ENCODE measurements at regions not wholly inside any gene's neighbourhood (a gene's known extent, or its start where the extent isn't known, plus 50 kb on each side); places are given as distances from the start of the nearest gene placed in this dataset.

DNA sequence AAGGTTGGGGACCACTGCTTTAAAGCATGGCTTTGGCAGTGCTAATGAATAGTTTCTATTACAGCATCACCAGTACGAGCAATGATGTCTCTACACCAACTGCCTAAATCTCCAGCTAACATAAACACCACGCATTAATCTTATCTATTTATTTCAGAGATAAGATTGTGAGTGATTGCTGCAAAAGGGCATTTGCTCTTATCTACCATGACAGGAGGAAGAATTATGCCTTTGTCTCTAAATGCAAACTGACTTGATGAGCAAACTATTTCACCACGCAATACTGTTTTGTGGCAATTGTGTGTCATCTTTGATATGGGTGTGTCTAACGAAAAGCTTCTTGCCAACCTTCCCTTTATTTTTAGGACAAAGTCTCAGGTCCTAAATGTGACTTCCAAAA lies 684.9 kb downstream of the SORCS1 start:
- H3K4me1 ChIP-seq (ENCODE audit: control insufficient read depth, insufficient read depth, low read length), result no peaks in the 10 kb centered on the region
- H3K9me3 ChIP-seq (ENCODE audit: control insufficient read depth, insufficient read depth, low read length), result no peaks in the 10 kb centered on the region
- no peaks in the 10 kb centered on the region for H3K36me3 ChIP-seq (ENCODE audit: control insufficient read depth, insufficient read depth, low read length)
- no peak for DNase-seq (ENCODE audit: low read depth in 4 of 6, low spot score in 6 of 6)
- no peak overlapping the region for H3K27ac ChIP-seq (ENCODE audit: low read depth, low read length)
- no CpG with 5 or more reads among the region's 4 CpGs for WGBS (ENCODE audit: insufficient coverage)
- H3K27me3 ChIP-seq (ENCODE audit: control insufficient read depth, insufficient read depth, low read length), result no peaks in the 10 kb centered on the region
- no peak overlapping the region for H3K4me3 ChIP-seq (ENCODE audit: low read depth, low read length)

- no peak for DNase-seq (ENCODE audit: low read depth in 4 of 6, low spot score in 6 of 6)
- Histone ChIP-seq H3K36me3 (ENCODE audit: control insufficient read depth, insufficient read depth, low read length) (no peaks in the 10 kb centered on the region), H3K4me1 (ENCODE audit: control insufficient read depth, insufficient read depth, low read length) (no peaks in the 10 kb centered on the region), H3K27ac (ENCODE audit: low read depth, low read length) (no peak overlapping the region), H3K4me3 (ENCODE audit: low read depth, low read length) (no peak overlapping the region), H3K9me3 (ENCODE audit: control insufficient read depth, insufficient read depth, low read length) (no peaks in the 10 kb centered on the region), H3K27me3 (ENCODE audit: control insufficient read depth, insufficient read depth, low read length) (no peaks in the 10 kb centered on the region)
Measured at GRCh38 chr10:106474876-106475275, 689.6 kb downstream of the SORCS1 start.

DNA sequence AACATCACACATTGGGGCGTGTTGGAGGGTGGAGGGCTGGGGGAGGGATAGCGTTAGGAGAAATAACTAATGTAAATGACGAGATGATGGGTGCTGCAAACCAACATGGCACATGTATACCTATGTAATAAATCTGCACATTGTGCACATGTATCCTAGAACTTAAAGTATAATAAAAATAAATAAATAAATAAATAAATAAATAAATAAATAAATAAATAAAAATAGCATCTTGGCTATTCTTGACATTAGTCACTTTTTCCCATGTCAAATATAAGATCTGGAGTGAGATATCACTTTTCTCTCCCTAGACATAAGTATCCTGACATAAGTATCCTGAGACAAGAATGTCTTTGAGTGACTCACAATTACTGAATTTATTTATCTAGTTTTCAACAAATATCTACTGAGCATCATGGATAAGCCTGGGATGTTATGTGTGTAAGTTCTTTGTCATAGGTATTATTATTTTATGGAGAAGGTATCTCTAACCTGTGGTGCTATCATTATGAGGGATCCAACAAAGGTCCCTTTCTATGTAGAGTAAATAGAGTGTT lies 691.3 kb downstream of the SORCS1 start:
- H3K4me3 ChIP-seq (ENCODE audit: low read depth, low read length), result no peak overlapping the region
- H3K27ac ChIP-seq (ENCODE audit: low read depth, low read length), result no peak overlapping the region
- no CpG with 5 or more reads among the region's 3 CpGs for WGBS (ENCODE audit: insufficient coverage)
- H3K4me1 ChIP-seq (ENCODE audit: control insufficient read depth, insufficient read depth, low read length), result no peaks in the 10 kb centered on the region
- no peaks in the 10 kb centered on the region for H3K36me3 ChIP-seq (ENCODE audit: control insufficient read depth, insufficient read depth, low read length)
- H3K27me3 ChIP-seq (ENCODE audit: control insufficient read depth, insufficient read depth, low read length), result no peaks in the 10 kb centered on the region
- no peak for DNase-seq (ENCODE audit: low read depth in 4 of 6, low spot score in 6 of 6)
- H3K9me3 ChIP-seq (ENCODE audit: control insufficient read depth, insufficient read depth, low read length), result no peaks in the 10 kb centered on the region

- DNase-seq (ENCODE audit: low read depth in 4 of 6, low spot score in 6 of 6), result no peak
- H3K27ac ChIP-seq (ENCODE audit: low read depth, low read length), result no peak overlapping the region
- H3K36me3 ChIP-seq (ENCODE audit: control insufficient read depth, insufficient read depth, low read length), result no peaks in the 10 kb centered on the region
- H3K9me3 ChIP-seq (ENCODE audit: control insufficient read depth, insufficient read depth, low read length), result no peaks in the 10 kb centered on the region
- no peaks in the 10 kb centered on the region for H3K4me1 ChIP-seq (ENCODE audit: control insufficient read depth, insufficient read depth, low read length)
- WGBS (ENCODE audit: insufficient coverage), result 91% methylated on average over 5 of the region's 6 CpGs
- H3K4me3 ChIP-seq (ENCODE audit: low read depth, low read length), result no peak overlapping the region
- no peaks in the 10 kb centered on the region for H3K27me3 ChIP-seq (ENCODE audit: control insufficient read depth, insufficient read depth, low read length)
Measured at GRCh38 chr10:106467506-106467905, 697.0 kb downstream of the SORCS1 start.

DNA sequence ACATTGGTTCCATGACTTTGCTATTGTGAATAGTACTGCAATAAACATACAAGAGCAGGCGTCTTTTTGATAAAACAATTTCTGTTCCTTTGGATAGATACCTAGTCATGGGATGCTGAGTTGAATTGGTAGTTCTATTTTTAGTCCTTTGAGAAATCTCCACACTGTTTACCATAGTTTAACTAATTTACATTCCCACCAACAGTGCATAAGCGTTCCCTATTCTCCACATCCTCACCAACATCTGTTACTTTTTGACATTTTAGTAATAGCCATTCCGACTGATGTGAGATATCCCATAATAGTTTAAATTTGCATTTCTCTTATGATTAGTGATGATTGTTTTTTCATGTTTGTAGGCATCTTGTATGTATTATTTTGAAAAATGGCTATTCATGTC lies 707.0 kb downstream of the SORCS1 start:
- Histone ChIP-seq H3K4me3 (ENCODE audit: low read depth, low read length) (no peak overlapping the region), H3K36me3 (ENCODE audit: control insufficient read depth, insufficient read depth, low read length) (no peaks in the 10 kb centered on the region), H3K27ac (ENCODE audit: low read depth, low read length) (no peak overlapping the region), H3K4me1 (ENCODE audit: control insufficient read depth, insufficient read depth, low read length) (no peaks in the 10 kb centered on the region), H3K9me3 (ENCODE audit: control insufficient read depth, insufficient read depth, low read length) (no peaks in the 10 kb centered on the region), H3K27me3 (ENCODE audit: control insufficient read depth, insufficient read depth, low read length) (no peaks in the 10 kb centered on the region)
- no CpG with 5 or more reads among the region's 3 CpGs for WGBS (ENCODE audit: insufficient coverage)
- no peak for DNase-seq (ENCODE audit: low read depth in 4 of 6, low spot score in 6 of 6)

GRCh38 chr10:106454233-106454632 lies 710.3 kb downstream of the SORCS1 start:
- Histone ChIP-seq H3K4me1 (ENCODE audit: control insufficient read depth, insufficient read depth, low read length) (no peaks in the 10 kb centered on the region), H3K27me3 (ENCODE audit: control insufficient read depth, insufficient read depth, low read length) (no peaks in the 10 kb centered on the region), H3K27ac (ENCODE audit: low read depth, low read length) (no peak overlapping the region), H3K4me3 (ENCODE audit: low read depth, low read length) (no peak overlapping the region), H3K9me3 (ENCODE audit: control insufficient read depth, insufficient read depth, low read length) (no peaks in the 10 kb centered on the region), H3K36me3 (ENCODE audit: control insufficient read depth, insufficient read depth, low read length) (no peaks in the 10 kb centered on the region)
- 100% methylated on average over 1 of the region's 3 CpGs for WGBS (ENCODE audit: insufficient coverage)
- peak in 1 of 6 donors; percentile 9 for DNase-seq (ENCODE audit: low read depth in 4 of 6, low spot score in 6 of 6)

- Histone ChIP-seq H3K27me3 (ENCODE audit: control insufficient read depth, insufficient read depth, low read length) (no peaks in the 10 kb centered on the region), H3K36me3 (ENCODE audit: control insufficient read depth, insufficient read depth, low read length) (no peaks in the 10 kb centered on the region), H3K9me3 (ENCODE audit: control insufficient read depth, insufficient read depth, low read length) (no peaks in the 10 kb centered on the region), H3K4me1 (ENCODE audit: control insufficient read depth, insufficient read depth, low read length) (no peaks in the 10 kb centered on the region), H3K27ac (ENCODE audit: low read depth, low read length) (no peak overlapping the region), H3K4me3 (ENCODE audit: low read depth, low read length) (no peak overlapping the region)
- no CpG with 5 or more reads among the region's 1 CpG for WGBS (ENCODE audit: insufficient coverage)
- no peak for DNase-seq (ENCODE audit: low read depth in 4 of 6, low spot score in 6 of 6)
Measured at GRCh38 chr10:106450966-106451365, 713.5 kb downstream of the SORCS1 start.

DNA sequence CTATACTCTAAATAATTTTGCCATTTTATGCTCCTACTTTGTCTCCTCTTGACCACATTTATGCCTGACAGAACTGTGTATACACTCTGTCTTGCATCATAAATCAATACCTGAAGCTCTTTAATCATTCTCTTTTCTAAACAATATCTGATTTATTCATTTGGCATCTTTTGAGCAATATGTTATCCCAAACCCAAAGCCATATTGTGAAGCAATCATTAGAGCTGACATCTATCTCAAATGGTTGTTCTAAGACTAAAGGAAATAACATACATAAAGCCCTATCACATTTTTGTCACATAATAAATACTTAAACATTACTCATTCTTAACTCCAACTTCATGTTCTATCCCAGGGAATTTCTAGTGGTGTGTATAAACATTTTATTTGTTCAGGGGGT lies 717.6 kb downstream of the SORCS1 start:
- DNase-seq (ENCODE audit: low read depth in 4 of 6, low spot score in 6 of 6), result no peak
- no peaks in the 10 kb centered on the region for H3K9me3 ChIP-seq (ENCODE audit: control insufficient read depth, insufficient read depth, low read length)
- H3K27ac ChIP-seq (ENCODE audit: low read depth, low read length), result no peak overlapping the region
- no peak overlapping the region for H3K4me3 ChIP-seq (ENCODE audit: low read depth, low read length)
- no peaks in the 10 kb centered on the region for H3K4me1 ChIP-seq (ENCODE audit: control insufficient read depth, insufficient read depth, low read length)
- no peaks in the 10 kb centered on the region for H3K36me3 ChIP-seq (ENCODE audit: control insufficient read depth, insufficient read depth, low read length)
- H3K27me3 ChIP-seq (ENCODE audit: control insufficient read depth, insufficient read depth, low read length), result no peaks in the 10 kb centered on the region

GRCh38 chr10:106442223-106442622 lies 722.3 kb downstream of the SORCS1 start:
- DNase-seq (ENCODE audit: low read depth in 4 of 6, low spot score in 6 of 6), result no peak
- Histone ChIP-seq H3K4me3 (ENCODE audit: low read depth, low read length) (no peak overlapping the region), H3K27me3 (ENCODE audit: control insufficient read depth, insufficient read depth, low read length) (no peaks in the 10 kb centered on the region), H3K9me3 (ENCODE audit: control insufficient read depth, insufficient read depth, low read length) (no peaks in the 10 kb centered on the region), H3K4me1 (ENCODE audit: control insufficient read depth, insufficient read depth, low read length) (no peaks in the 10 kb centered on the region), H3K27ac (ENCODE audit: low read depth, low read length) (no peak overlapping the region), H3K36me3 (ENCODE audit: control insufficient read depth, insufficient read depth, low read length) (no peaks in the 10 kb centered on the region)
- no CpG with 5 or more reads among the region's 2 CpGs for WGBS (ENCODE audit: insufficient coverage)

DNA sequence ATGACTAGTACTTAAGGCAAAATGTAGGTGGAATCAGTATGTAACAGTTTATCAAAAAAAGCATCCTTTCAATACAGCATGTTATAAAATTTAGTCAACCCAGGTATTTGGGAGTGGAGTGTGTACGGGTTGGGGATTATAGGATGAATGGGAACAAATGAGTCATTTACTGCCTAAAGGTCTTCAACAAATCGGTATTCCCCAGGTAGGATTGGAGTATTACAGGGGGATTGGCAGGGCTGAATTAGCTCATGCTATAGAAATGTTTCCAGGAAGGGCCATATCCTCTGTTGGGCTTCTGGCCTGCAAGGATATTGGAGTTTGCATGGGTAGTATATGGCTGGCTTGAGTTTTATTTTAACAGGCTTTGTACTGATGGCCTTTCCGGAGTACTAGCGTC lies 723.7 kb downstream of the SORCS1 start:
- H3K9me3 ChIP-seq (ENCODE audit: control insufficient read depth, insufficient read depth, low read length), result no peaks in the 10 kb centered on the region
- 79% methylated on average over 2 of the region's 4 CpGs for WGBS (ENCODE audit: insufficient coverage)
- no peak for DNase-seq (ENCODE audit: low read depth in 4 of 6, low spot score in 6 of 6)
- H3K36me3 ChIP-seq (ENCODE audit: control insufficient read depth, insufficient read depth, low read length), result no peaks in the 10 kb centered on the region
- no peaks in the 10 kb centered on the region for H3K27me3 ChIP-seq (ENCODE audit: control insufficient read depth, insufficient read depth, low read length)
- no peaks in the 10 kb centered on the region for H3K4me1 ChIP-seq (ENCODE audit: control insufficient read depth, insufficient read depth, low read length)
- H3K27ac ChIP-seq (ENCODE audit: low read depth, low read length), result no peak overlapping the region
- H3K4me3 ChIP-seq (ENCODE audit: low read depth, low read length), result no peak overlapping the region
